ENCODE measurements at regions not wholly inside any gene's neighbourhood (a gene's known extent, or its start where the extent isn't known, plus 50 kb on each side); places are given as distances from the start of the nearest gene placed in this dataset.
"Not testable (repeated sequence)": the region's sequence is repeated elsewhere in the genome, so short reads cannot be mapped to it uniquely, and the experiment has no call there.

DNA sequence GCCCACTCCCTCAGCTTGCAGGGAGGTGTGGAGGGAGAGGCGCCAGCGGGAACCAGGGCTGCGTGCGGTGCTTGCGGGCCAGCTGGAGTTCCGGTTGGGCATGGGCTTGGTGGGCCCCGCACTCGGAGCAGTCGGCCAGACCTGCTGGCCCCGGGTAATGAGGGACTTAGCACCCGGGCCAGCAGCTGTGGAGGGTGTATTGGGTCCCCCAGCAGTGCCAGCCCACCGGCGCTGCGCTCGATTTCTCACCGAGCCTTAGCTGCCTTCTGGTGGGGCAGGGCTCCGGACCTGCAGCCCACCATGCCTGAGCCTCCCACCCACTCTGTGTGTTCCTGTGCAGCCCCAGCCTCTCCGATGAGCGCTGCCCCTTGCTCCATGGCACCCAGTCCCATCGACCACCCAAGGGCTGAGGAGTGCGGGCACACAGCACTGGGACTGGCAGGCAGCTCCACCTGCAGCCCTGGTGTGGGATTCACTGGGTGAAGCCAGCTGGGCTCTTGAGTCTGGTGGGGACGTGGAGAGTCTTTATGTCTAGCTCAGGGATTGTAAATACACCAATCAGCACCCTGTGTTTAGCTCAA is 254.0 kb downstream of the DSC3 start:
- H3K4me1 Mint-ChIP-seq; H3K36me3 Mint-ChIP-seq (ENCODE audit: low read depth); H3K27ac Mint-ChIP-seq; ATAC-seq (replicated peaks); H3K27me3 Mint-ChIP-seq; H3K4me3 Mint-ChIP-seq: not testable (repeated sequence)
- H3K9me3 Mint-ChIP-seq: peaks cover 12% of the 10 kb centered on the region

DNA sequence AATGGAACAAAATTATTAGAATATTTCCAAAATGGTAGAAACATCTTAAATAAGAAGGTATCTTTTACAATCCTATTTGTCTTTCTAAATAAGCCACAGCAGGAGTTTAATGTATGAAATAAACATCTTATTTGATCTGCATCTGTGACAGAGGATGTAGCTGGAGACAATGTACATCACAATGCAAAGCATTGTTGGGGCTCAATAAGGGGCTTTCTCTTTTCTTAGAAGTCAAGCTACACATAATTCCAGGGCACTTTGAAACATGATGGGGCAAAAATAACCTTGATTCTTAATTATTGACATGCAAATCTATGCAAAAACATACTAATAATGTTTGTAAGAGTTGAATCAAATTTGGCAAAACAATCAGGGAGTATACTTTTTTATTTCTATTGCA is 255.1 kb downstream of the DSC3 start:
- Mint-ChIP-seq H3K36me3 (ENCODE audit: low read depth) (no peaks in the 10 kb centered on the region), H3K4me3 (no peak overlapping the region), H3K27ac (no peak overlapping the region), H3K9me3 (peaks cover 17% of the 10 kb centered on the region), H3K4me1 (no peaks in the 10 kb centered on the region), H3K27me3 (no peaks in the 10 kb centered on the region)
- no peak for ATAC-seq (replicated peaks)

GRCh38 chr18:30781601-30782000 is 260.9 kb downstream of the DSC3 start:
- Mint-ChIP-seq H3K4me3 (no peak overlapping the region), H3K36me3 (ENCODE audit: low read depth) (no peaks in the 10 kb centered on the region), H3K4me1 (no peaks in the 10 kb centered on the region), H3K9me3 (peaks cover 22% of the 10 kb centered on the region), H3K27ac (no peak overlapping the region), H3K27me3 (no peaks in the 10 kb centered on the region)
- no peak for ATAC-seq (replicated peaks)

DNA sequence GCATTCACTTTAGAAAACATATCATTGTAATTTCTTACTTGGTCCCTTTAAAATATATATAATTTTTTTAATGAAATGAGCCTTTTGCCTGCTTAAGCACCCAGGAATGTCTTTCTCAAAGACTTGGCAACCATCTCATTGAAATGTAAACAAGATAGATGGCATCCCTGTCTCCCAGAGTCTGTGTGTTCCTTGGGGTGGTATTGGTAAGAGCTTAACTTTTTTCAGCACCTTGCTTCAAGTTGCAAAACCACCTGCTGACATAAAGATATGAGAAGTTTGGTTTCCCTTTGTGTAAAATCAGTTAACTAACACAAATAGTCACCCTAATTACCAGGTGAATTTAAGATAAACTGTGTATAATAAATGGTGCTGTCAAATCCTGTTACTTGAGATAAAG is 266.9 kb downstream of the DSC3 start:
- Mint-ChIP-seq H3K9me3 (peaks cover 5% of the 10 kb centered on the region), H3K4me3 (no peak overlapping the region), H3K27ac (no peak overlapping the region), H3K4me1 (no peaks in the 10 kb centered on the region), H3K27me3 (no peaks in the 10 kb centered on the region), H3K36me3 (ENCODE audit: low read depth) (no peaks in the 10 kb centered on the region)
- no peak for ATAC-seq (replicated peaks)

- not testable (repeated sequence) for H3K36me3 Mint-ChIP-seq (ENCODE audit: low read depth); H3K27me3 Mint-ChIP-seq; ATAC-seq (replicated peaks); H3K27ac Mint-ChIP-seq; H3K4me1 Mint-ChIP-seq; H3K4me3 Mint-ChIP-seq; H3K9me3 Mint-ChIP-seq
Observed at GRCh38 chr18:30772170-30772569, 270.4 kb downstream of the DSC3 start.

- H3K36me3 Mint-ChIP-seq (ENCODE audit: low read depth): no peaks in the 10 kb centered on the region
Observed at GRCh38 chr18:30766053-30766452, 276.5 kb downstream of the DSC3 start.

GRCh38 chr18:30765247-30765646 is 277.3 kb downstream of the DSC3 start:
- H3K4me1 Mint-ChIP-seq: no peaks in the 10 kb centered on the region
- no peaks in the 10 kb centered on the region for H3K36me3 Mint-ChIP-seq (ENCODE audit: low read depth)
- no peak overlapping the region for H3K27ac Mint-ChIP-seq
- ATAC-seq (replicated peaks): no peak
- H3K9me3 Mint-ChIP-seq: peaks cover 6% of the 10 kb centered on the region
- H3K27me3 Mint-ChIP-seq: no peaks in the 10 kb centered on the region
- no peak overlapping the region for H3K4me3 Mint-ChIP-seq

More at GRCh38 chr18:30766053-30766452, 276.5 kb downstream of the DSC3 start:
- H3K27me3 Mint-ChIP-seq: no peaks in the 10 kb centered on the region
- H3K4me3 Mint-ChIP-seq: no peak overlapping the region
- peaks cover 6% of the 10 kb centered on the region for H3K9me3 Mint-ChIP-seq
- H3K27ac Mint-ChIP-seq: no peak overlapping the region
- ATAC-seq (replicated peaks): no peak
- H3K4me1 Mint-ChIP-seq: no peaks in the 10 kb centered on the region

DNA sequence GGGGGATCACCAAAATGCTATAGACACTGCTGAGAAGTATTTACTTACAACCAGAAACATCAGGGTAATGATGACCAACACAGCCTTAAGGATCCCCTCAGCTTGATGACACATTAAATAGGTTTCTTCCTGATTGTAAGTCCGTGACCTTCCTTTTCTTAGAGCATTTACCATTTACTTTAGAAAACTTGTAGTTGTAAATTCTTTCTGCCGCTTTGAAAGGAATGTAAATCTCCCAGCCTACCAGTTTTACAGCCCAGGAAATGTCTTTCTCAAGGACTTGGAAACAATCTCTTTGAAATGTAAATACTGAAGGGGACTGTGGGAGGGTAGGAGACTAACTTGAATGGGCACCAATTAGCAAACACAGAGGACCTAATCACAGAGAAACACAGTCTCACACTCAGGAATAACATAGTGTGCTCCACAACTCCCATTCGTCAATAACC is 278.6 kb downstream of the DSC3 start:
- H3K4me3 Mint-ChIP-seq: no peak overlapping the region
- H3K4me1 Mint-ChIP-seq: no peaks in the 10 kb centered on the region
- peaks cover 6% of the 10 kb centered on the region for H3K9me3 Mint-ChIP-seq
- no peaks in the 10 kb centered on the region for H3K36me3 Mint-ChIP-seq (ENCODE audit: low read depth)
- H3K27me3 Mint-ChIP-seq: no peaks in the 10 kb centered on the region
- no peak for ATAC-seq (replicated peaks)
- no peak overlapping the region for H3K27ac Mint-ChIP-seq

- H3K4me1 Mint-ChIP-seq: no peaks in the 10 kb centered on the region
- no peaks in the 10 kb centered on the region for H3K36me3 Mint-ChIP-seq (ENCODE audit: low read depth)
- H3K9me3 Mint-ChIP-seq: peaks cover 27% of the 10 kb centered on the region
- H3K4me3 Mint-ChIP-seq: no peak overlapping the region
- no peak overlapping the region for H3K27ac Mint-ChIP-seq
- ATAC-seq (replicated peaks): no peak
- H3K27me3 Mint-ChIP-seq: no peaks in the 10 kb centered on the region
Observed at GRCh38 chr18:30754846-30755245, 287.7 kb downstream of the DSC3 start.

GRCh38 chr18:30748541-30748940 is 294.0 kb downstream of the DSC3 start:
- Mint-ChIP-seq H3K4me3 (no peak overlapping the region), H3K27ac (no peak overlapping the region), H3K27me3 (no peaks in the 10 kb centered on the region), H3K9me3 (peaks cover 36% of the 10 kb centered on the region), H3K36me3 (ENCODE audit: low read depth) (no peaks in the 10 kb centered on the region), H3K4me1 (no peaks in the 10 kb centered on the region)
- no peak for ATAC-seq (replicated peaks)

- Mint-ChIP-seq H3K4me3 (no peak overlapping the region), H3K9me3 (peaks cover 18% of the 10 kb centered on the region), H3K36me3 (ENCODE audit: low read depth) (no peaks in the 10 kb centered on the region), H3K4me1 (no peaks in the 10 kb centered on the region), H3K27me3 (no peaks in the 10 kb centered on the region), H3K27ac (no peak overlapping the region)
- no peak for ATAC-seq (replicated peaks)
Observed at GRCh38 chr18:30746224-30746623, 296.3 kb downstream of the DSC3 start.

GRCh38 chr18:30743033-30743432 is 299.5 kb downstream of the DSC3 start:
- ATAC-seq (replicated peaks): no peak
- Mint-ChIP-seq H3K27me3 (no peaks in the 10 kb centered on the region), H3K4me3 (no peak overlapping the region), H3K27ac (no peak overlapping the region), H3K9me3 (peaks cover 10% of the 10 kb centered on the region), H3K4me1 (no peaks in the 10 kb centered on the region), H3K36me3 (ENCODE audit: low read depth) (no peaks in the 10 kb centered on the region)

DNA sequence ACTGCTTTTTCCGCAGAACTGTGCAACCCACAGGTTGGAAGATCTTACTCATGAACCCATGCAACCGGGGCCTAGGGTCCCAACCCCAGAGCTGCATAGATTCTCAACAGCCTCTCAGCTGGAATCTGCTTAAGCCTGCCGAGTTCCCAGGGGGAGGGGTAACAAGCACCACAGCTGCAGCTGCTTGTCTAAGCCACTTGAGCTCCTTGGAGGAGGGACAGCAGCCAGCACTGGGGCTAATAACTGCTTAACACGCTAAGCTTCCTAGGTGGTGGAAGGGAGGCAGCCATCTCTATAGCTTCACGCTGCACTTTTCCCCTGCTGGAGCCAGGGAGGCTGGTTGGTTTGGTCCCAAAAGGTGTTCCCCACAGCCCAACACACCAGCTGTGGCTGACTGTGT is 311.6 kb downstream of the DSC3 start:
- Mint-ChIP-seq H3K27ac (no peak overlapping the region), H3K36me3 (ENCODE audit: low read depth) (no peaks in the 10 kb centered on the region), H3K27me3 (no peaks in the 10 kb centered on the region), H3K4me3 (no peak overlapping the region), H3K9me3 (peaks cover 21% of the 10 kb centered on the region), H3K4me1 (no peaks in the 10 kb centered on the region)
- ATAC-seq (replicated peaks): no peak

DNA sequence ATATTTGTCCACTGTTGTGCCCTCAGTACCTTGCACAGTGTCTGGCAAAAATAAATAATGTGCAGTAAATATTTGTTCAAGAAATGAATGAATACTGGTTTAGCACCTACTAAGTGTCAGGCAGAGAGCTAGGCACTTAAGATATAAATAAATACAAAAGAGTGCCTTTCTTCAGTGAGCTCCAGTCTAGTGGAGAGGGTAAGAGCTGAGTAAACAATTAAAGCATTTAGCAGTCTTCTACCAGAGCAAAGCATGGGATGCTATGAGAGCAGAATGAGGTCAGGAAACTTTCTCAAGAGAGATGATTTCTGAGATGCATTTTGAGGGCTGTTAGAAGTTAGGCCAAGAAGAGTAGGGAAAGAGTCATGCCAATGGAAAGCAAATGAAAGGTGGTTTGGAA is 314.7 kb downstream of the DSC3 start:
- Mint-ChIP-seq H3K27ac (no peak overlapping the region), H3K27me3 (no peaks in the 10 kb centered on the region), H3K36me3 (ENCODE audit: low read depth) (no peaks in the 10 kb centered on the region), H3K4me1 (no peaks in the 10 kb centered on the region), H3K4me3 (no peak overlapping the region), H3K9me3 (peaks cover 14% of the 10 kb centered on the region)
- ATAC-seq (replicated peaks): no peak

GRCh38 chr18:30713299-30713698 is 329.2 kb downstream of the DSC3 start:
- H3K36me3 Mint-ChIP-seq (ENCODE audit: low read depth): no peaks in the 10 kb centered on the region
- H3K27ac Mint-ChIP-seq: no peak overlapping the region
- H3K27me3 Mint-ChIP-seq: no peaks in the 10 kb centered on the region
- H3K9me3 Mint-ChIP-seq: peaks cover 3% of the 10 kb centered on the region
- H3K4me3 Mint-ChIP-seq: no peak overlapping the region
- no peaks in the 10 kb centered on the region for H3K4me1 Mint-ChIP-seq
- ATAC-seq (replicated peaks): no peak

DNA sequence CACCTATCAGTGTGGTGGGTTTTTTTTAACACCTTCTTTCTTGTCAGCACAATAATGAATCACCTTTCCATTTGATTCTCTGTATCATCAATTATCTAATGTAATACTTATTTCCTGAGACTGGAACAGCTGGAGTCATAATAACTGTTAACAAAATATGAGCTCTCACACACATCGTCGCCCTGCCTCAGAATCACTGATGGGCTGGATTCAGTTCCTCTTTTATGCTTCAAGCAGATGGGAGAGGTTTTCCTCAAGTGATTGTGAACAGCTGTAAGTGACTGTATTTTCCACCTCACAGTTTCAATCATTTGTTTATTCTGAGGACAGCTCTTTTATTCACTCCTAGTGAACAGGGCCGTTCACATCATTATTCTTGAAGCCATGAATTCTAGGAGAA is 330.2 kb downstream of the DSC3 start:
- Mint-ChIP-seq H3K9me3 (peaks cover 4% of the 10 kb centered on the region), H3K4me3 (no peak overlapping the region), H3K27me3 (no peaks in the 10 kb centered on the region), H3K36me3 (ENCODE audit: low read depth) (no peaks in the 10 kb centered on the region), H3K4me1 (no peaks in the 10 kb centered on the region), H3K27ac (no peak overlapping the region)
- ATAC-seq (replicated peaks): no peak

Data from activated T-helper 17 cell treated with anti-CD3 and anti-CD28 coated beads, Interleukin-2, amount 50 U/mL, for 72 hours (primary cell).